Activated naive CD4-positive, alpha-beta T cell treated with anti-CD3 and anti-CD28 coated beads, Interleukin-2, amount 50 U/mL, for 16 hours (primary cell): ENCODE measurements at regions not wholly inside any gene's neighbourhood (a gene's known extent, or its start where the extent isn't known, plus 50 kb on each side); places are given as distances from the start of the nearest gene placed in this dataset.

ENCODE experiments used
- DNase-seq: peaks from one replicate; pipeline ENCODE4 v3.0.0-alpha.2; 2020

- no peak for DNase-seq
Measured at GRCh38 chr5:54927097-54927746, 58.2 kb downstream of the ESM1 start.

DNA sequence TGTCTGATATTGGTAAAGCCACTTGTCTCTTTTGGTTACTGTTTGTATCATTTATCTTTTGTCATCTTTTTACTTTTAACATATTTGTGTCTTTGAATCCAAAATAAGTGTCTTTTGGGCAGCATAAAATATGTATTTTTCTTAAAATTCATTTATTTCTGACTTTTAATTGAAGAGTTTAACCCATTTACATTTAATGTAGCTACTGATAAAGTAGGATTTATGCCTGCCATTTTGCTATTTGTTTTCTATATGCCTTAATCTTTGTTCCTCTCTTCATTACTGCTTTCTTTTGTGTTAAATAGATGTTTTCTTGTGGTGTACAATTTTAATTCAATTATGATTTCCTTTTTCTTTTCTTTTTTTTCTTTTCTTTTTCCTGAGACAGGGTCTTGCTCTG, 60.9 kb downstream of the ESM1 start:
- no peak for DNase-seq

DNA sequence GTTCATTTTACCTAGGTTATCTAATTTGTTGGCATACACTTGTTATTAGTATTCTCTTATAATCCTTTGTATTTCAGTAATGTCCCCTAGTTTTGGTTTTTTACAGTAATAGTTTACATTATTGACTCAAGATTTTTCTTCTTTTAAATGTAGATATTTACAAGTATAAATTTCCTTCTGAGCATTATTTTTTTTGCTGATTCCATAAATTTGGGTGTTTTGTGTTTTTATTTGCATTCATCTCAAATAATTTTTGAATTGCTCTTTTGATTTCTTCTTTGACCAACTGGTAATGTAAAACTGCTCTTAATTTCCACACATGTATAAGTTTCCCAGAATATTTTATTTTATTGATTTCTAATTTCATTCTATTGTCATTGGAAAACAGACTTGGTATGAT, 68.1 kb downstream of the ESM1 start:
- no peak for DNase-seq

GRCh38 chr5:54915466-54916027, 69.8 kb downstream of the ESM1 start:
- no peak for DNase-seq

GRCh38 chr5:54912021-54912420, 73.4 kb downstream of the ESM1 start:
- no peak for DNase-seq

DNA sequence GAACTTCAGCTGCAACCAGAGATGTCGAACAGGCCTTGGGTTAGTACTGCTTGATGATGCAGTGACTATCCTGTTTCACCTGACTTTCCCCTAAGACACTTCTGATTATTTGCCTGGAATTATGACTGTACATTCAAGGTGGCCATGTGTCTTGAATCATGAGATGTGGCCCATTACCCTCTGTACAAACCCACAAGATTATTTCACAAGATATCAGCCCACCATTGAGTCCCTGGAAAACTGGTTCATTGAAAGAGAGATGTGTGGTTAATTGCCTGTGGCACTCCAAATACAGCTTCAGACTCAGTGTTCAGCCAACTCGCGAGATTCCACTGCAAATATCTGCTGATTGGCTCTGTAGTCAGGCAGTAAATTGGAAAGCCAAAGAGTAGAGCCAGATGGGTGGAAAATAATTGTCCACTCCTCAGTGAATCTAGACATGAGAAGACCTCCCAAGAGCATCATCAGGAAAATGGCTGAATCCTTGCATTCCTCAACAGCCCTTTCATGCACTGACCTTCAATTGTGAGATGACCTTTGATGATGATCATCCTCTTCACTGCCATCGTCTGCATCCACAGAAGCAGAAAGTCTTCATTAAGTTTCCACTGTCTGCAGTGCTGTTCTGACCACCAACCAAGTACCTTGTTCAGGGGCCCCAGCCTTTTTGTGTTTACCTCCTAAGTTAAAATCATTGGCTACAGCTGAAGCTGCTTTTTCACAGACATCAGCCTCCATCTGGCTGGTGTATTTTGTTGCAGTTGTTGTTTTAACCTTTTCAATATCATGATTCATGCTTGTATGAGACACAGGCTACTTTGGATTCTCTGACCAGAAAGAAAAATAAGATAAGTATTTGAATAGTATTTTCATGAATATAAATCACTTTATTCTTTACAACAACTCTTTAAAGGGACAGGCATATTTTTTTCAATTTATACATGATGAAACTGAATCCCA, 75.2 kb downstream of the ESM1 start:
- no peak for DNase-seq

- no peak for DNase-seq
Measured at GRCh38 chr5:54908774-54909525, 76.4 kb downstream of the ESM1 start.

DNA sequence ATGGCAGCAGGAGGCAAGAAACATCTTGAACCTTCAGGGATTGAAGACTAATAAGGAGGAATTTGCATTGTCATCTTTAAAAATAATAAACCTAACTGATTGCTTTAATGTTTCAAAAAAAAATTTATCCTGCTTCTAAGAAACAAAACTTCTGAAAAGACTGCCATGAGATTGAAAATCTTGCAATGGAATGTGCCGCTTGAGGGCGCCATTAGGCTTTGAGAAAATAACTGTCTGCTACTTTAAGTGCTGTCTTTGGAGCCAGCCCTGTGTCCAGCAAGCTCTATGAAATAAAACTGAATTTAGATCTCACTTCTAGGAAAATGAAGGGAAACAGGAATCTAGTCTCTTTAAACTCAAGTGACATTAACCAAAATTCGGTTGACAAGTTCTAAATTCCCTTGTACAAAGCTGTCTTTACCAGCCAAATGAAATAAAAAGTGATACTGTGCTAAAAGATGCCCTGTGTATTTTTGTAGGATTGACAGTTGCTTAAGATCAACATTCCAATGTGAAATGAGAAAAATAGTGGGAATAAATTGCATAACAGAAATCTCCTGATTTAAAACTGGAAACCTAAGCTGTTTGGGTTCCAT, 79.4 kb downstream of the ESM1 start:
- DNase-seq = peak; percentile 69

DNA sequence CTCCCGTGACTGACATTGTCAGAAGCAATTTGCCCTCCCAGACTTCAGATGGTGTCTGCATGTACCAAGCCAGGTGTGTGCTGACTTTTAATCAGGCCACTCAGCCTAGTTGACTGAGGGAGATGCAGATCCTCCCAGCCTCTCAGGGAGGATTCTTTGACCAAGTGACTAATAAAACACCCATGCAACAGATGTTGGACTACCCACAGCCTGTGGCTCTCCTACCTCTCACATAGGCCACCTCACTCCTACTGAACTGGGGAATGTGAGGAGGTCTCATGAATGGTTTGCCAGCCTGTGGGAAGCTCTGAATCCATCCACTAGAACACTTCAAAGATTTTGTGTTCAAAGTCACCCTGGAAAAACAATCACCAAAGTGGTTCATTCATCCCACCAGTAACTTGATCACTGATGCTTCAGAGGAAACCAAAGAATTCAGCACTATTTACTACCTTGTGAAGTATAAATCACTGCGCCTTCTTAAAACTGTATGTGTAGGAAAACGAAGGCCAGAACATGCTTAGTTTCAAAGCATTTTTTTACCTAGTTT, 80.1 kb downstream of the ESM1 start:
- DNase-seq = no peak

DNA sequence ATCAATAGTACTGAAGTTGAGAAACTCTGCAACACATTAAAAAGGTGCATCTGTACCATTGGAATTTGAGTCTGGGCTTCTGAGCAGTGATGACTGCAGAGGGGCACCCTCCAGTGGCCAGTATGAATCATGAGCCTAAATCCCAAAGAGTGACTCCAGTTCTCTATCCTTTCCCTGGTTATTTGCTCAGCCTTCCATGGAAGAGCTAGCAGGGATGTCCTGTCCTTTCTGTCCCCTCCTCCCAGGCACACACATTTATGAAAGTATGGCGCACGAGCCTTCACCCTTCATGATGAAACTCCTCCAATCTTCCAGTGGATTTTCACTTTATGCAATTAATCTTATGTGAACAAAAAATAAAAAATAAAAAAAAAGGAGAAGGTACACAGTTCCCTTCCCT, 81.0 kb downstream of the ESM1 start:
- no peak for DNase-seq

DNA sequence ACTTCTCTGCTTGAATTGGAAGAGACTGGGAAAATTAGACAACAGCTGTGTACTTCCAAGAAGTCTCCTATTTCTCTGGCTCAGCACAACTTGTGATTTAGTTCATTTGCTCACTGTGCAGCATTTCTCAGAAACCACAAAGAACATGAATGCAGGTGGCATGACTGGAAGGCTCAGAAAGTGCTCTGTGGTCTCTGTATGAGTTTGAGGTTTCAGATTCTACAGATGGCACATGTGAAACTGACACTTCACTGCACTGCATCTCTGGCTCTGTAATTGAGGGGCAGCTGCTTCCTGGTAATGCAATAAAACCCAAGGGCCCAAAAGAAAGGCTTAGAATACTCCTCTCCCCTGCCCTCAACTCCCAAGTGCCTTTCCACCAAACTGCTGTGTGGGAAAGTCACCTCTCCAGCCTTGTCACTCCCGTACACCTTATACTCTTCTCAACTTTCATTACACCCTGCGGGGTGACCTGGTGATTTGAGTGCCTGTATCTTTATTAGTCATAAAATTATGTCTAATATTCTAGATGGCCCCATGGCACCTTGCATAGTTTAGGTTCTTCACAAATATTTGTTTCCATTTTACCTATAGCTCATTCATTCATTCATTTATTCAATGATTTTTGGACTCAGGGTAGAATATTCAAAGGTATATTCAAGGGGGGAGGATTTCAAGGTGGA, 82.5 kb downstream of the ESM1 start:
- peak; percentile 40 for DNase-seq

DNA sequence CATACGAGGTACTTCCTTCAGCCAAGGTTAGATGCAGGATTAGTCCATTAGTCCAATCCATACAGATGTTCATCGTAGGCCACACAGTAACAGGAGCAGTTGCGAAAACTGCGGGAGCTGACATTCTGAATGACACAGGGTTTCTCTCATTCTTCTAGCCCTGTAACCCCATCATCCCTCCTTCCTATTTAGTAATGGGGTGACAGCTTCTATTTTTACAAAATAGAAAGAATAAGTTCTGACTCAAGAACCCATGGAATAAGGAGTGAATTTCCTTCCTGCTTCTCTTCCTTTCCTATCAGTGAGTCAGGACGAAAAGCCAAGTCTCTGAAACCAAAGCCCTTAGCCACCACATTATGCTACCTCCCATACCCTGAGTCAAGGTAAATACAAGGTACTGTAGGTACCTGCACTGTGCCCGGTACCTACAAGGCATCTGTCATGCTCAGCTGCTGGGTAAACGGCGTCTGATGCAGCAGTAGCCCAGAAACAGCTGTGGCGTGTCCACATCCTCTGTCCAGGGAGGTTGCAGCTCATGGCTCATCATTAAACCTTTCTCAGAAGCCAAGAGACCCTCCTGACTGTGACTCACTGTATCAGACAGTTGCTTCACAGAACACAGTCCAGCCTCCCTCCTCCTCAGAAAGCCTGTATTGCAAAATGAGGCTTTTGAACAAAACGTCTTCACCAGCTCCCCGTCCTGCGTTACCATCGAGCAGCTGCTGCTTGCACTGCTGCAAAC, 84.2 kb downstream of the ESM1 start:
- no peak for DNase-seq

GRCh38 chr5:54897001-54897400, 88.4 kb downstream of the ESM1 start:
- DNase-seq = no peak

DNA sequence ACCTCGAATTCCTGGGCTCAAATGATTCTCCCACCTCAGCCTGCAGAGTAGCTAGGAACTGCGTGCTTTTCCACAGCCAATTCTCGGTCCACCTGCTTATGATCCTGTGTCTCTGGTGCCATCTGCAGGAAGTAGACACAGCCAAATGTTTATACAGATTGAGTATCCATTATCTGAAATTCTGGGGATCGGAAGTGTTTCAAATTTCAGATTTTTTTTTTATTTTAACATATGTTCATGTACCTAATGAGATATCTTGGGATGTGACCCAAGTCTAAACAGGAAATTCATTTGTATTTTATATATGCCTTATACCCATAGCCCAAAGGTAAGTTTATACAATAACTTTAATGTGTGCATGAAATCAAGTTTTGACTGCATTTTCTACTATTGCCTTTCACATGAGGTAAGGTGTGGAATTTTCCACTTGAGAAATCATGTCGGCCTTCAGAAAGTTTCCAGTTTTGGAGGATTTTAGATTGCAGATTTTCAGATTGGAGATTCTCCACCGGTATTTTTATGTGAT, 89.5 kb downstream of the ESM1 start:
- DNase-seq = no peak

- no peak for DNase-seq
Measured at GRCh38 chr5:54894957-54895815, 90.2 kb downstream of the ESM1 start.

GRCh38 chr5:54889826-54890225, 95.6 kb downstream of the ESM1 start:
- no peak for DNase-seq

DNA sequence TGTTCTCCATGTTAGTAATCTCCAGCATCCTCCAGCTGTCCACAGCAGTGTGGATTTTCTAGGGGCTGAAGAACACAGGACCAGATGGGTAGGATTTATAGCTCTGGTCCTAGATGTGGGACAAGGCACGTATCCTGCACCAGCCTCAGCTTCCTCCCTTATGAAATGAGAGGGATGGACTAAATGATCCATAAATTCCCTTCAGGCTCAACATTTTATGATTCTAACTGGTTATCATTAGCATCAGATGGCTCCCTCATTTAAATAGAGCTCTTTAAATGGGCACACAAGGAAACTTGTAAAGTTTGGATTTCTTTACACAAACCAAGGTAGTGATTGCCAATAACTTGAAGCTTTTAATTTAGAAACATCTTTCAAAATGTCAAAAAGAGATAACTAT, 97.7 kb downstream of the ESM1 start:
- DNase-seq = no peak

- DNase-seq = no peak
Measured at GRCh38 chr5:54886866-54887265, 98.5 kb downstream of the ESM1 start.

DNA sequence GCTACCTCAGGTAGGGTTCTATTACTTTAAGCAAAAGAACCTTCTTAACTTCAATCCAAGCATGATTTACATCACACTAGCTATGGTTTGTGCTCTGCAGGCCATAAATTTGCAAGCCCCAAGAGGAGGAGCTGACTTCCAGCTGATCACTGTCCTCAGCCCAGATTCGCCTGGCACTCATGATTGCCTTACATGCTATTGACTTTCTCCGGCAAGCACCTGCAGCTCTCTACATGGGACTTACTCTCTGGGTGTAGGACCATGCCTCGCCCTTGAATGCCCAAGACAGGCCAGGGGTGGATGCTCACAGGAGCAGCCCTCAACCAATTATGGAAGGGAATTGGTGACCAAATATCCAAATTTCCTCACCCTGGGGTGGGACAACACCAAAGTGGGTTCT, 99.8 kb downstream of the ESM1 start:
- no peak for DNase-seq

- no peak for DNase-seq
Measured at GRCh38 chr5:54884195-54884536, 101.2 kb downstream of the ESM1 start.
